ENCODE measurements at regions not wholly inside any gene's neighbourhood (a gene's known extent, or its start where the extent isn't known, plus 50 kb on each side); places are given as distances from the start of the nearest gene placed in this dataset.

DNA sequence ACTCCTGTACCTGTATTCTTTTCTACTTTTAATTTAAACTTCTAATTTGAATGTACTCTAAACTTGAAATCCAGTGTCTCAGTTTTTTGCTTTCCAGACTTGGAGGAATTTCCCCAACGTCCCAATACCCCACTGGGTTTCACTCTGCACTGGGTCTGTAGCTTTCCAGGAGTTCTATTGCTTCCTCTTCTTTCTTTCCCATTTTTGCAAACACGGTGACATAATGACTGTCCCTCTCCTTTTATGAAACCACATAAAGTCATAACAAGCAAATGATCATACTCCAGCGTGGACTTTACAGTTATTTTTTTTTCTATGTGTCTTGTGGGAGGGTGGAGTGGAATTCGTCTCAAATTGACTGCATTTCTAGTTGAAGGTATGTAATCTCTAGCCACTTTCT is 97.1 kb downstream of the FASLG start:
- Histone ChIP-seq H3K4me3 (ENCODE audit: low read depth, low read length, poor library complexity, severe bottlenecking) (no peak overlapping the region), H3K4me1 (ENCODE audit: insufficient read depth, low read length, poor library complexity, severe bottlenecking) (no peaks in the 10 kb centered on the region), H3K9me3 (ENCODE audit: low read depth, low read length, poor library complexity, severe bottlenecking) (no peaks in the 10 kb centered on the region), H3K27me3 (replicated peaks; ENCODE audit: insufficient read depth, low read depth, low read length, poor library complexity) (peaks cover 3% of the 10 kb centered on the region), H3K27ac (ENCODE audit: low read depth, low read length, poor library complexity, severe bottlenecking) (no peak overlapping the region), H3K36me3 (ENCODE audit: insufficient read depth, low read length, poor library complexity, severe bottlenecking) (no peaks in the 10 kb centered on the region)
- no TSS peak for BruUV-seq (replicated peaks)
- TF ChIP-seq, protein P1, sequence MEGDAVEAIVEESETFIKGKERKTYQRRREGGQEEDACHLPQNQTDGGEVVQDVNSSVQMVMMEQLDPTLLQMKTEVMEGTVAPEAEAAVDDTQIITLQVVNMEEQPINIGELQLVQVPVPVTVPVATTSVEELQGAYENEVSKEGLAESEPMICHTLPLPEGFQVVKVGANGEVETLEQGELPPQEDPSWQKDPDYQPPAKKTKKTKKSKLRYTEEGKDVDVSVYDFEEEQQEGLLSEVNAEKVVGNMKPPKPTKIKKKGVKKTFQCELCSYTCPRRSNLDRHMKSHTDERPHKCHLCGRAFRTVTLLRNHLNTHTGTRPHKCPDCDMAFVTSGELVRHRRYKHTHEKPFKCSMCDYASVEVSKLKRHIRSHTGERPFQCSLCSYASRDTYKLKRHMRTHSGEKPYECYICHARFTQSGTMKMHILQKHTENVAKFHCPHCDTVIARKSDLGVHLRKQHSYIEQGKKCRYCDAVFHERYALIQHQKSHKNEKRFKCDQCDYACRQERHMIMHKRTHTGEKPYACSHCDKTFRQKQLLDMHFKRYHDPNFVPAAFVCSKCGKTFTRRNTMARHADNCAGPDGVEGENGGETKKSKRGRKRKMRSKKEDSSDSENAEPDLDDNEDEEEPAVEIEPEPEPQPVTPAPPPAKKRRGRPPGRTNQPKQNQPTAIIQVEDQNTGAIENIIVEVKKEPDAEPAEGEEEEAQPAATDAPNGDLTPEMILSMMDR (conservative IDR thresholded peaks at IDR 0.05; ENCODE audit: low read depth, low read length): no peak
- no peak for TF ChIP-seq EZH2 (IDR thresholded peaks at IDR 0.05; ENCODE audit: borderline replicate concordance, low read depth, low read length, poor library complexity, severe bottlenecking)
- DNase-seq (ENCODE audit: low spot score): no peak
- intact Hi-C loops (cut with micrococcal nuclease; ENCODE audit: unreplicated experiment): no loop called here
- CTCF ChIA-PET: no interaction called here
- POLR2A ChIA-PET (ENCODE audit: low non-redundant PET): no interaction called here

DNA sequence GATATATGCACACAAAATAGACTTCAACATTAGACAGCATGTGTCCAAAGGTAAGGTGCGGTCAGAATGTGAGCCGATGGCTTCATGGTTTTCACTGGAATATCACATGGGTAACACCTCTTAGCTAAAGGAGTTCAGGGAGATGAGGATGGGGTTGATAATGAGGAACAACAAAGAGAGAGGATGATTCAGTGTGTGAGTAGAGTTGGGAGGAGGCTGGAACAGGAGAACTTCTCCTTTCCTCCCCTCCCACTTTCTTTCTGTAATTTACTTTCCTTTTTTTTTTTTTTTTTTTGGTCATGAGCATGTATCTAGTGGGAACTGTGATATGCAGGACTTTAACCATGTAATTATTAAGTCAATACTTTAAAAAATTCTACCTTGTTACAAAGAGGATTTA is 99.4 kb downstream of the FASLG start:
- CTCF ChIA-PET: no interaction called here
- Histone ChIP-seq H3K9me3 (ENCODE audit: low read depth, low read length, poor library complexity, severe bottlenecking) (no peaks in the 10 kb centered on the region), H3K27ac (ENCODE audit: low read depth, low read length, poor library complexity, severe bottlenecking) (no peak overlapping the region), H3K36me3 (ENCODE audit: insufficient read depth, low read length, poor library complexity, severe bottlenecking) (no peaks in the 10 kb centered on the region), H3K4me1 (ENCODE audit: insufficient read depth, low read length, poor library complexity, severe bottlenecking) (no peaks in the 10 kb centered on the region), H3K4me3 (ENCODE audit: low read depth, low read length, poor library complexity, severe bottlenecking) (no peak overlapping the region), H3K27me3 (replicated peaks; ENCODE audit: insufficient read depth, low read depth, low read length, poor library complexity) (peaks cover under 1% of the 10 kb centered on the region)
- intact Hi-C loops (cut with micrococcal nuclease; ENCODE audit: unreplicated experiment): no loop called here
- POLR2A ChIA-PET (ENCODE audit: low non-redundant PET): no interaction called here
- TF ChIP-seq EZH2 (IDR thresholded peaks at IDR 0.05; ENCODE audit: borderline replicate concordance, low read depth, low read length, poor library complexity, severe bottlenecking): no peak
- TF ChIP-seq, protein P1 (conservative IDR thresholded peaks at IDR 0.05; ENCODE audit: low read depth, low read length): no peak
- no TSS peak for BruUV-seq (replicated peaks)
- DNase-seq (ENCODE audit: low spot score): no peak

DNA sequence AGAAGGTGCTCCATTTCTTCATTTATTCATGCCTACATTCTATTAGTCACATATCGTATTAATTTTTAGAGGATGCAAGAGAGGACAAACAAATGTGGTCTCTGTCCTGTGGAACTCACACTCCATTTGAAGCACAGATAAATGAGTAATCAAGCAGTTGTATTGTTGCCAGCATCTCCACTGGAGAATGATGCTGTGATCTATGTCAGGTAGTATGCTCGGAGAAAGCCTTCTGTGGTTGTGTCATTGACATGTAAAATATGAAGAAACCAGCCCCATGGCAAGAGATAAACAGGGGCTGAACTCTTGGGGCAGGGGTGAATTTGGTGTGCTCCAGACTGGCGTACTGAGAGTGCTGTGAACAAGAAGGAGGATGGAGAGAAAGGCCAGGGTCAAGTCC is 101.2 kb downstream of the FASLG start:
- intact Hi-C loops (cut with micrococcal nuclease; ENCODE audit: unreplicated experiment): no loop called here
- no peaks in the 10 kb centered on the region for H3K4me1 ChIP-seq (ENCODE audit: insufficient read depth, low read length, poor library complexity, severe bottlenecking)
- no peaks in the 10 kb centered on the region for H3K36me3 ChIP-seq (ENCODE audit: insufficient read depth, low read length, poor library complexity, severe bottlenecking)
- H3K27ac ChIP-seq (ENCODE audit: low read depth, low read length, poor library complexity, severe bottlenecking): no peak overlapping the region
- H3K9me3 ChIP-seq (ENCODE audit: low read depth, low read length, poor library complexity, severe bottlenecking): no peaks in the 10 kb centered on the region
- no peak for TF ChIP-seq EZH2 (IDR thresholded peaks at IDR 0.05; ENCODE audit: borderline replicate concordance, low read depth, low read length, poor library complexity, severe bottlenecking)
- CTCF ChIA-PET: no interaction called here
- DNase-seq (ENCODE audit: low spot score): no peak
- no peaks in the 10 kb centered on the region for H3K27me3 ChIP-seq (replicated peaks; ENCODE audit: insufficient read depth, low read depth, low read length, poor library complexity)
- no TSS peak for BruUV-seq (replicated peaks)
- POLR2A ChIA-PET (ENCODE audit: low non-redundant PET): no interaction called here
- no peak overlapping the region for H3K4me3 ChIP-seq (ENCODE audit: low read depth, low read length, poor library complexity, severe bottlenecking)

DNA sequence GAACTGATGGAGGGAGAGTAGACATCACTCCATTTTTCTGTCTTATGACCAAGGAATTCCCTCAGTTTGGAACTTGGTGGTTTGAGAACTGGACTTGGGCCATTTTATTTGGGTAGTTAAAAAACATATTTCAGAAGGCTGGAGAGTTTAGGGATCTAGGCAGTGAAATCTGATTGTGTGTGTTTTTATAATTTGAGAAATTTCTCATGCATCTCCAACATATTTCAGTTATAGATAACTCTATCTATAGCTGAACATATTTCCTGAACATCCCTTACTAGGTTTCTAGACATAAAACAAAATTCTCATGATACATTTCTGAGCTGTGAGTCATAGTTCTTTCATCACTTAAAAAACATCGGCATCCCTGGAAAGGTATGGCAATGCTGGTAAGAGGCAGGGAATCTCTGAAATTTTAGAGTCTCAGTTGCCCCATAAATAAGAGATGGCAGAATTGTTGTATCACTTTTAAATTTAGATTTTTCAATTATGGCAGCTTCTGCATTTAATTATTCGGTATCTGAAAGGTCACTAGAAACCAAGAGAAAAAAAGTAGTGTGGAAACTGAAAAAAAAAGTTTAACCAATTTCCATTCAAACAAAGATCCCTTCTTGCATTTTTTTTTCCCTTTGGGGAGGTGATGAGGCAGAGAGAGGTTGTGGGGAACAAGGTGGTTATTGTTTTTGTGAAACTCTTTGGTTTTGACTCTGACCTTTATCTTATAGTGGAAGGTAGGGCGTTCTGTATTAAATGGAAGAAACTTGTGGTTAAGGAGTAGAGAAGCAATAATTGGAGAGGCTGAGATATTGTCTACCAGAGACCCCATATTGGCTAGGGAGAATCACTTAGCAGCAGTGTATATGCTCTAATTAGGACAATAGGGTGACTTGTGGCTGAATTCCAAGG is 102.9 kb downstream of the FASLG start:
- intact Hi-C loops (cut with micrococcal nuclease; ENCODE audit: unreplicated experiment): no loop called here
- TF ChIP-seq EZH2 (IDR thresholded peaks at IDR 0.05; ENCODE audit: borderline replicate concordance, low read depth, low read length, poor library complexity, severe bottlenecking): no peak
- TF ChIP-seq, protein P1 (conservative IDR thresholded peaks at IDR 0.05; ENCODE audit: low read depth, low read length): no peak
- Histone ChIP-seq H3K4me3 (ENCODE audit: low read depth, low read length, poor library complexity, severe bottlenecking) (no peak overlapping the region), H3K27me3 (replicated peaks; ENCODE audit: insufficient read depth, low read depth, low read length, poor library complexity) (no peaks in the 10 kb centered on the region), H3K36me3 (ENCODE audit: insufficient read depth, low read length, poor library complexity, severe bottlenecking) (no peaks in the 10 kb centered on the region), H3K4me1 (ENCODE audit: insufficient read depth, low read length, poor library complexity, severe bottlenecking) (no peaks in the 10 kb centered on the region), H3K27ac (ENCODE audit: low read depth, low read length, poor library complexity, severe bottlenecking) (no peak overlapping the region), H3K9me3 (ENCODE audit: low read depth, low read length, poor library complexity, severe bottlenecking) (no peaks in the 10 kb centered on the region)
- CTCF ChIA-PET: no interaction called here
- DNase-seq (ENCODE audit: low spot score): no peak
- no TSS peak for BruUV-seq (replicated peaks)
- POLR2A ChIA-PET (ENCODE audit: low non-redundant PET): no interaction called here
